ENCODE measurements at regions not wholly inside any gene's neighbourhood (a gene's known extent, or its start where the extent isn't known, plus 50 kb on each side); places are given as distances from the start of the nearest gene placed in this dataset.

DNA sequence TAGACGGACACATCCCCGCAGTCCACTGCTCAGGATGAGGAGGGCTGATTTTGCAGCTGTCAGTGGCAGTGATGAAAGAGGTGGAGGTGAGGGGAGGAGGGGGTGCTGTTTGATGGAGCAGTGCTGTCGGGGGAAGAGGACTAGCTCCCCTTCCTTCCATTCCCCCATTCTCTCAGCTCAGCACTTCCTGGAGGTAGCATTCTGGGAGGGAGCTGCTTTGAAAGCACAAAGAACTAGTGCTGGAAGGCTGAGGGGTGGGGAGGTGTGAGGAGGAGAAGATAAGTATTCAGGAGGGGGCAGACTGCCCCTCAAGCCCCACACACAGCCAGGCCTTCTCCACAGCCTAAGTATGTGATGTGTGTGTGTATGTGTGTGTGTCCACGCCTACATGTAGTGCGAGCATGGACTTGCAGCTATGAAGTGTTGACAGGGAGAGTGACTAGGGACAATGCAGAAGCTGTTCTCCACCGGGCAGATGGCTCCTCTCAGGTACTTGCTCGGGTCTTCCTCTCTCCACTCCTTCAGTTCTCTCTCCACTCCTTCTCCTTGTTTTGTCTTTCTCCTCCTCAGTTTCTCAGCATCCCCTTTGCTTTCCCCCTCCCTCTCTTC is 65.5 kb upstream of the HSPA9 start:
- Histone ChIP-seq H3K9me3 (ENCODE audit: control insufficient read depth in 2 of 3, low read length in 3 of 3) (no peaks in the 10 kb centered on the region), H3K27me3 (ENCODE audit: control insufficient read depth in 2 of 2, insufficient read depth in 2 of 2, low read length in 2 of 2) (peaks cover under 1 to 10% of the 10 kb centered on the region in 2 donors), H3K4me1 (ENCODE audit: control insufficient read depth in 2 of 2, insufficient read depth in 2 of 2, low read length in 2 of 2) (no peaks in the 10 kb centered on the region), H3K27ac (ENCODE audit: low read depth, low read length) (no peak overlapping the region), H3K36me3 (ENCODE audit: control insufficient read depth in 2 of 3, insufficient read depth in 3 of 3, low read length in 3 of 3) (no peaks in the 10 kb centered on the region), H3K4me3 (ENCODE audit: low read length) (no peak overlapping the region)
- peaks cover 0 to 3% (median 0%) of the 10 kb centered on the region in 11 donors for H3K9me3 Mint-ChIP-seq
- H3K4me3 Mint-ChIP-seq: no peak overlapping the region
- intact Hi-C loops (cut with micrococcal nuclease): loop anchor here in 1 of 2 donors (10.0 kb wide), 1 partner anchor 554 kb away; the partner anchor contains the start of gene SIL1
- H3K4me1 Mint-ChIP-seq: peaks cover 0 to 3% (median 0%) of the 10 kb centered on the region in 7 donors
- ChIA-PET POLR2A (no interaction called here), CTCF (interaction anchor here (0.6 to 1.5 kb wide), 2 partner anchors 16 to 588 kb away, joined by 3 read pairs; no protein-coding TSS in a partner anchor)
- peaks cover 58 to 87% (median 82%) of the 10 kb centered on the region in 5 donors for H3K27me3 Mint-ChIP-seq
- no peak for ATAC-seq
- no peaks in the 10 kb centered on the region for H3K36me3 Mint-ChIP-seq
- no peak for DNase-seq
- H3K27ac Mint-ChIP-seq: no peak overlapping the region

DNA sequence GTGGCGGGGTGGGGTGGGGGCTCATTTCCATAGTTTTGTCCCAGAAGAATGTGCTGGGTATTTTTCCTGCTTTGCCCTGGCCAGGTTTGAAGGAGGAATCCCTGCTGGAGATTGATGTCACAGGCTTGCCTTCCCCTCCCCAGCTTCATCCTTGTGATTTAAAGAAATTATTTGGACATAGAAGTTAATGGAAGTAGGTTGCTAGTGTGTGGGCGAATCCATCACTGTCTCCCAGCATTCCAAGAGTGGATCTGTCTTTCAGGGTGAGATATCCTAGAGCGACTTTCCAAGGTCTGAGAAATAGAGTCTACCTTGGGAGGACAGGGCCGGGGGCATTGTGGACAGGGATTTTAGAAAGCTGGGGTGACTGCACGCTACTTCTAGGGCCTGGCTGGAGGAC is 64.9 kb upstream of the HSPA9 start:
- no peak overlapping the region for H3K4me3 Mint-ChIP-seq
- no peaks in the 10 kb centered on the region for H3K36me3 Mint-ChIP-seq
- no peak overlapping the region for H3K27ac ChIP-seq (ENCODE audit: low read depth, low read length)
- ChIA-PET POLR2A (no interaction called here), CTCF (interaction anchor here (1.5 kb wide), 1 partner anchor 16 kb away, joined by 3 read pairs; no protein-coding TSS in a partner anchor)
- no peak overlapping the region for H3K4me3 ChIP-seq (ENCODE audit: low read length)
- H3K9me3 ChIP-seq (ENCODE audit: control insufficient read depth in 2 of 3, low read length in 3 of 3): no peaks in the 10 kb centered on the region
- intact Hi-C loops (cut with micrococcal nuclease): loop anchor here in 1 of 2 donors (10.0 kb wide), 1 partner anchor 555 kb away; the partner anchor contains the start of gene SIL1
- peaks cover 0 to 3% (median 0%) of the 10 kb centered on the region in 7 donors for H3K4me1 Mint-ChIP-seq
- no peaks in the 10 kb centered on the region for H3K4me1 ChIP-seq (ENCODE audit: control insufficient read depth in 2 of 2, insufficient read depth in 2 of 2, low read length in 2 of 2)
- no peak for ATAC-seq
- peaks cover 0 to 3% (median 0%) of the 10 kb centered on the region in 11 donors for H3K9me3 Mint-ChIP-seq
- H3K27me3 ChIP-seq (ENCODE audit: control insufficient read depth in 2 of 2, insufficient read depth in 2 of 2, low read length in 2 of 2): peaks cover 0 to 9% of the 10 kb centered on the region in 2 donors
- H3K27me3 Mint-ChIP-seq: peaks cover 60 to 90% (median 82%) of the 10 kb centered on the region in 5 donors
- no peak overlapping the region for H3K27ac Mint-ChIP-seq
- H3K36me3 ChIP-seq (ENCODE audit: control insufficient read depth in 2 of 3, insufficient read depth in 3 of 3, low read length in 3 of 3): no peaks in the 10 kb centered on the region
- no peak for DNase-seq

DNA sequence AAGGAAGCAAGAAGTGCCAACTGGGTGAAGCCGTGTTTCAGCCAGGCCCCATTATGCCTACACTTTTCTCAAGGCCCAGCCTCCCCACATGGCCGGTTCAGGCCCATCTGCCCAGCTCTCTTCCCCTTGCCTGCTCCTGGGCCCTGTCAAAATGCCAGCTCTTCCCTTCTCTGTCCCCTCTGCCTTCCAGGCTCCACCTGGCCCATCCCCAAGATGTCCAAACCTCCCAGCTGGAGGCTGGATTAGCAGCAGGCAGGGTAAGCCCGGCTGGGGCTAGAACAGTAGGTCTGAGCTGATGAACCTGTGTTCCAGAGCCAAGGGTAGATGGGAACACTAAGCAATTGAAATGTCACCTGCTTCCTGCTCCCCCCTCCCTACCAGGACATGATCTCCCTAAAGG is 64.1 kb upstream of the HSPA9 start:
- peaks cover 0 to 5% (median 0%) of the 10 kb centered on the region in 11 donors for H3K9me3 Mint-ChIP-seq
- no peak overlapping the region for H3K27ac ChIP-seq (ENCODE audit: low read depth, low read length)
- H3K27ac Mint-ChIP-seq: no peak overlapping the region
- H3K4me3 Mint-ChIP-seq: no peak overlapping the region
- peaks cover 59 to 90% (median 80%) of the 10 kb centered on the region in 5 donors for H3K27me3 Mint-ChIP-seq
- CTCF ChIA-PET: no interaction called here
- H3K4me1 Mint-ChIP-seq: peaks cover 0 to 3% (median 0%) of the 10 kb centered on the region in 7 donors
- H3K9me3 ChIP-seq (ENCODE audit: control insufficient read depth in 2 of 3, low read length in 3 of 3): no peaks in the 10 kb centered on the region
- H3K36me3 ChIP-seq (ENCODE audit: control insufficient read depth in 2 of 3, insufficient read depth in 3 of 3, low read length in 3 of 3): no peaks in the 10 kb centered on the region
- H3K27me3 ChIP-seq (ENCODE audit: control insufficient read depth in 2 of 2, insufficient read depth in 2 of 2, low read length in 2 of 2): peaks cover 0 to 9% of the 10 kb centered on the region in 2 donors
- H3K4me1 ChIP-seq (ENCODE audit: control insufficient read depth in 2 of 2, insufficient read depth in 2 of 2, low read length in 2 of 2): no peaks in the 10 kb centered on the region
- intact Hi-C loops (cut with micrococcal nuclease): no loop called here
- ATAC-seq (no peak), DNase-seq (no peak)
- POLR2A ChIA-PET: no interaction called here
- H3K36me3 Mint-ChIP-seq: no peaks in the 10 kb centered on the region
- no peak overlapping the region for H3K4me3 ChIP-seq (ENCODE audit: low read length)

DNA sequence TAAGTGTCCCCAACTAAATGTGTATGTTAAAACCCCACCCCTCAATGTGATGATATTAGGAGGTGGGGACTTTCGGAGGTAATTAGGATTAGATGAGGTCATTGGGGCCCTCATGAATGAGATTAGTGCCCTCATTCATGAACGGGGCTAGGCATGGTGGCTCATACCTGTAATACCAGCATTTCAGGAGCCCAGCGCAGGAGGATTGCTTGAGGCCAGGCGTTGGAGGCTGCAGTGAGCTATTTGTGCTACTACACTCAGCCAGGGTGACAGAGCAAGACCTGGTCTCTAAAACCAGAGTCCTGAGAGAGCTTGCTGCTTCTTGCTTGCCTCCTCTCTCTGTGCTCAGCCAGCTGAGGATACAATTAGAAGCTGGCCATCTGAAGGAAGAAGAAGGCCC is 62.1 kb upstream of the HSPA9 start:
- H3K27me3 ChIP-seq (ENCODE audit: control insufficient read depth in 2 of 2, insufficient read depth in 2 of 2, low read length in 2 of 2): peaks cover 5 to 10% of the 10 kb centered on the region in 2 donors

DNA sequence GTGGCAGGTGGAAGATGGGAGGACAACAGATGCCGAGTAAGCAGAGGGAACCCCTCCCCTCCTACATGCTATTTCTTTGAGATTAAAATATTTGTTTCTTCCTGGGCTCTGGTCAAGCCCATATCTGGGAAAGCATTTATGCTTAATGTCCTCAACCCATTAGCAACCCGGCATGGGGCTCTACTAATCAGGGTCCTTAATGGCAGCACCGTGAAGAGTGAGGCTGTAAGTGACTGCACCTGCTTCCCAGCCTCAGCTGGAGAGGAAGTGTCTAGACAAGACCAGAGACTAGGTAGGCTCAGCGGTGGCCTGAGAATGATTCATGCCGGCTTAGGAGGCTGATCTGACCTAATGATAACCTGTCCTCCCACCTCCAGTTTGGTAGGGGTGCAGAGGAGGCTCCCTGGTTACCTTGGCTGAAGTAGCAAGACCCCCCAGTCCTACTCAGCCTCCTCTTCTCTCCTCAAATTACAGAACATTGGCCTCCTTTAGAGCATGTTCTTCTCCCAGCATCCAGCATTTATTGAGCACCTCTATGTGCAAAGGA is 61.3 kb upstream of the HSPA9 start:
- H3K36me3 Mint-ChIP-seq: no peaks in the 10 kb centered on the region
- no peak overlapping the region for H3K27ac Mint-ChIP-seq
- H3K4me3 Mint-ChIP-seq: no peak overlapping the region
- Histone ChIP-seq H3K4me1 (ENCODE audit: control insufficient read depth in 2 of 2, insufficient read depth in 2 of 2, low read length in 2 of 2) (no peaks in the 10 kb centered on the region), H3K4me3 (ENCODE audit: low read length) (no peak overlapping the region), H3K36me3 (ENCODE audit: control insufficient read depth in 2 of 3, insufficient read depth in 3 of 3, low read length in 3 of 3) (no peaks in the 10 kb centered on the region), H3K9me3 (ENCODE audit: control insufficient read depth in 2 of 3, low read length in 3 of 3) (no peaks in the 10 kb centered on the region), H3K27me3 (ENCODE audit: control insufficient read depth in 2 of 2, insufficient read depth in 2 of 2, low read length in 2 of 2) (peaks cover 5 to 10% of the 10 kb centered on the region in 2 donors), H3K27ac (ENCODE audit: low read depth, low read length) (no peak overlapping the region)
- DNase-seq (no peak), ATAC-seq (no peak)
- H3K4me1 Mint-ChIP-seq: peaks cover 0 to 7% (median 2%) of the 10 kb centered on the region in 7 donors
- peaks cover 0 to 8% (median 0%) of the 10 kb centered on the region in 11 donors for H3K9me3 Mint-ChIP-seq
- intact Hi-C loops (cut with micrococcal nuclease): no loop called here
- ChIA-PET POLR2A (no interaction called here), CTCF (no interaction called here)
- peaks cover 77 to 92% (median 81%) of the 10 kb centered on the region in 5 donors for H3K27me3 Mint-ChIP-seq

More for the DNA sequence above, 62.1 kb upstream of the HSPA9 start:
- ATAC-seq (no peak), DNase-seq (no peak)
- no peaks in the 10 kb centered on the region for H3K9me3 ChIP-seq (ENCODE audit: control insufficient read depth in 2 of 3, low read length in 3 of 3)
- H3K4me1 ChIP-seq (ENCODE audit: control insufficient read depth in 2 of 2, insufficient read depth in 2 of 2, low read length in 2 of 2): no peaks in the 10 kb centered on the region
- intact Hi-C loops (cut with micrococcal nuclease): no loop called here
- Mint-ChIP-seq H3K36me3 (no peaks in the 10 kb centered on the region), H3K27ac (no peak overlapping the region), H3K9me3 (peaks cover 0 to 8% (median 0%) of the 10 kb centered on the region in 11 donors), H3K27me3 (peaks cover 76 to 92% (median 82%) of the 10 kb centered on the region in 5 donors), H3K4me1 (peaks cover 0 to 7% (median 3%) of the 10 kb centered on the region in 7 donors), H3K4me3 (no peak overlapping the region)
- H3K36me3 ChIP-seq (ENCODE audit: control insufficient read depth in 2 of 3, insufficient read depth in 3 of 3, low read length in 3 of 3): no peaks in the 10 kb centered on the region
- ChIA-PET CTCF (interaction anchor here (0.6 kb wide), 1 partner anchor 323 kb away, joined by 3 read pairs; no protein-coding TSS in a partner anchor), POLR2A (no interaction called here)
- H3K4me3 ChIP-seq (ENCODE audit: low read length): no peak overlapping the region
- H3K27ac ChIP-seq (ENCODE audit: low read depth, low read length): no peak overlapping the region

DNA sequence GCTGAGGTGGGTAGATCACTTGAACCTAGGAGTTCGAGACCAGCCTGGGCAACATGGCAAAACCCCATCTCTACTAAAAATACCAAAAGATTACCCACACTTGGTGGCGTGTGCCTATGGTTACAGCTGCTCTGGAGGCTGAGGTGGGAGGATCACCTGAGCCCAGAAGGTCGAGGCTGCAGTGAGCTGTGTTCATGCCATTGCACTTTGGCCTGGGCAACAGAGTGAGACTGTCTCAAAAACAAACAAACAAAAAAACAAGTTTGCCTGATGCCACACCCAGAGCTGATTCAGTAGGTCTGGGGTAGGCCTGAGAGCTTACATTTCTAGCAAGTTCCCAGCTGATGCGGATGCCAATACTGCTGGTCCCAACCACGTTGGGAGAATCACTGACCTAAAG is 60.5 kb upstream of the HSPA9 start:
- no peak for ATAC-seq
- H3K36me3 ChIP-seq (ENCODE audit: control insufficient read depth in 2 of 3, insufficient read depth in 3 of 3, low read length in 3 of 3): no peaks in the 10 kb centered on the region

More for the DNA sequence above, 60.5 kb upstream of the HSPA9 start:
- no peak for DNase-seq
- H3K36me3 Mint-ChIP-seq: no peaks in the 10 kb centered on the region
- CTCF ChIA-PET: no interaction called here
- POLR2A ChIA-PET: no interaction called here
- H3K27me3 Mint-ChIP-seq: peaks cover 74 to 91% (median 78%) of the 10 kb centered on the region in 5 donors
- Histone ChIP-seq H3K9me3 (ENCODE audit: control insufficient read depth in 2 of 3, low read length in 3 of 3) (no peaks in the 10 kb centered on the region), H3K4me3 (ENCODE audit: low read length) (no peak overlapping the region), H3K4me1 (ENCODE audit: control insufficient read depth in 2 of 2, insufficient read depth in 2 of 2, low read length in 2 of 2) (no peaks in the 10 kb centered on the region), H3K27me3 (ENCODE audit: control insufficient read depth in 2 of 2, insufficient read depth in 2 of 2, low read length in 2 of 2) (peaks cover 5 to 10% of the 10 kb centered on the region in 2 donors), H3K27ac (ENCODE audit: low read depth, low read length) (no peak overlapping the region)
- peaks cover 0 to 7% (median 2%) of the 10 kb centered on the region in 7 donors for H3K4me1 Mint-ChIP-seq
- no peak overlapping the region for H3K4me3 Mint-ChIP-seq
- H3K27ac Mint-ChIP-seq: no peak overlapping the region
- intact Hi-C loops (cut with micrococcal nuclease): no loop called here
- H3K9me3 Mint-ChIP-seq: peaks cover 0 to 8% (median 0%) of the 10 kb centered on the region in 11 donors
